ENCODE measurements at regions not wholly inside any gene's neighbourhood (a gene's known extent, or its start where the extent isn't known, plus 50 kb on each side); places are given as distances from the start of the nearest gene placed in this dataset.
"Not testable (repeated sequence)": the region's sequence is repeated elsewhere in the genome, so short reads cannot be mapped to it uniquely, and the experiment has no call there.

DNA sequence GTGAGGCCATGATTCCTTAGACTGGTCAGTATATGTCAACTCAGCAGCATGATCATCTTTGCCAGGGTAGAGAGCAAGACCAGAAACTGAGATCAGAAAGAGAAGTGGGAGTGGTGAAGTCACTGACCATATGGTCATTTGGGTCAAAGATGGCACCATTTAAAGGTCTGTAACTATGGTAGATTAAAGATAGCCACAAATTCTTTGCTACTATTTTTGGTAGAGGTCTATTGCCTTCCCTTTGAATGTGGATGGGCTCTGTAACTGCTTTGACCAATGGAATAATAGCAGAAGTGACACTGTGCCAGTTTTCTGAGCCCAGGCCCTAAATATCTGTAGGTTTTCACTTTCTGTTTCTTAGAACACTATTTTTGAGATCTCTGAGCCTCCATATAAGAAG is 117.6 kb downstream of the PCSK1 start:
- no peaks in the 10 kb centered on the region for H3K9me1 ChIP-seq (replicated peaks; ENCODE audit: control insufficient read depth, extremely low read depth, insufficient read depth, low read length)
- H3K36me3 ChIP-seq (ENCODE audit: control insufficient read depth in 2 of 2, extremely low read depth in 1 of 2, insufficient read depth in 2 of 2, low read length in 2 of 2): no peaks in the 10 kb centered on the region
- TF ChIP-seq FOS (IDR thresholded peaks at IDR 0.05; ENCODE audit: borderline replicate concordance, insufficient read depth, low read length) (no peak), EZH2 (IDR thresholded peaks at IDR 0.05; ENCODE audit: borderline replicate concordance, low read depth, low read length, severe bottlenecking) (no peak), GATA2 (IDR thresholded peaks at IDR 0.05; ENCODE audit: insufficient read depth, insufficient read length, low read depth, low read length) (no peak)
- TF ChIP-seq, protein P1, sequence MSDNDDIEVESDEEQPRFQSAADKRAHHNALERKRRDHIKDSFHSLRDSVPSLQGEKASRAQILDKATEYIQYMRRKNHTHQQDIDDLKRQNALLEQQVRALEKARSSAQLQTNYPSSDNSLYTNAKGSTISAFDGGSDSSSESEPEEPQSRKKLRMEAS (IDR thresholded peaks at IDR 0.05; ENCODE audit: insufficient read depth, insufficient read length): no peak
- no peaks in the 10 kb centered on the region for H3K27me3 ChIP-seq (ENCODE audit: control insufficient read depth in 2 of 2, insufficient read depth in 2 of 2, low read length in 2 of 2)
- CTCF ChIA-PET: no interaction called here
- no peaks in the 10 kb centered on the region for H3K9me3 ChIP-seq (replicated peaks; ENCODE audit: control insufficient read depth, insufficient read depth, low read length)
- no peak overlapping the region for H2AFZ ChIP-seq (ENCODE audit: low read depth, low read length)
- H3K79me2 ChIP-seq (ENCODE audit: control insufficient read depth, insufficient read depth, low read length): no peaks in the 10 kb centered on the region
- POLR2A ChIA-PET: no interaction called here
- dilution Hi-C loops (cut with MboI; ENCODE audit: extremely low pct_ligation_motif_present, low sequenced_read_pairs) (no loop called here), intact Hi-C loops (cut with micrococcal nuclease) (no loop called here)
- H3K4me1 ChIP-seq (ENCODE audit: control insufficient read depth, extremely low read depth, insufficient read depth, low read length): no peaks in the 10 kb centered on the region
- FAIRE-seq (no peak), DNase-seq (ENCODE audit: low read depth, low spot score) (no peak)
- H3K9ac ChIP-seq (replicated peaks; ENCODE audit: extremely low read depth, insufficient read depth, low read length): no peak overlapping the region
- BruUV-seq (replicated peaks): no TSS peak
- H4K20me1 ChIP-seq (replicated peaks; ENCODE audit: control insufficient read depth, extremely low read depth, insufficient read depth, low read length): no peaks in the 10 kb centered on the region
- no peak overlapping the region for H3K4me3 ChIP-seq (replicated peaks in 1 of 3; ENCODE audit: insufficient read depth in 1 of 3, low read depth in 1 of 3, low read length in 3 of 3)
- no peak overlapping the region for H3K27ac ChIP-seq (ENCODE audit: insufficient read depth, low read depth, low read length)
- H3K4me2 ChIP-seq (ENCODE audit: insufficient read depth, low read length): no peak overlapping the region

DNA sequence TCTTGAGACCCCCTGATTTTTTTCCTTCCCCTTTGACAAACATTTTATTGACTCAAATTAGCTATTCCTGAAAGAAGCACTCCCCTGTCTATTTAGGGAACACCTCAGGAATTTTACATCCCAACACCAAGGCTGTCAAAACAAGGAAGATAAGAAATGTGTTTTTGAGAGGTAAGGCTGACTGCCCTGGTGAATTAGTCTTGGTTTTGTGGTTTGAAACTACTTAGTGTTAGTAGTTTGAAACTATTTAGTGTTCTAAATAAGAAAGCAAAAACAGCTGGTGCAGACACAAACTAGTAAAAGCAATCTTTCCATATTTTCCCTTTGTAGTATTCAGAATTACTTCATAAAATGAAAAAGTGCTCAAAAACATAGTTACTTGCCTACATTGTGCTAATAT is 120.7 kb downstream of the PCSK1 start:
- H3K9me3 ChIP-seq (replicated peaks; ENCODE audit: control insufficient read depth, insufficient read depth, low read length): no peaks in the 10 kb centered on the region
- DNase-seq (ENCODE audit: low read depth, low spot score): no peak
- no peaks in the 10 kb centered on the region for H3K9me1 ChIP-seq (replicated peaks; ENCODE audit: control insufficient read depth, extremely low read depth, insufficient read depth, low read length)
- no peaks in the 10 kb centered on the region for H3K79me2 ChIP-seq (ENCODE audit: control insufficient read depth, insufficient read depth, low read length)
- TF ChIP-seq MYC (IDR thresholded peaks at IDR 0.05; ENCODE audit: low read depth, low read length): no peak
- TF ChIP-seq, protein P2, sequence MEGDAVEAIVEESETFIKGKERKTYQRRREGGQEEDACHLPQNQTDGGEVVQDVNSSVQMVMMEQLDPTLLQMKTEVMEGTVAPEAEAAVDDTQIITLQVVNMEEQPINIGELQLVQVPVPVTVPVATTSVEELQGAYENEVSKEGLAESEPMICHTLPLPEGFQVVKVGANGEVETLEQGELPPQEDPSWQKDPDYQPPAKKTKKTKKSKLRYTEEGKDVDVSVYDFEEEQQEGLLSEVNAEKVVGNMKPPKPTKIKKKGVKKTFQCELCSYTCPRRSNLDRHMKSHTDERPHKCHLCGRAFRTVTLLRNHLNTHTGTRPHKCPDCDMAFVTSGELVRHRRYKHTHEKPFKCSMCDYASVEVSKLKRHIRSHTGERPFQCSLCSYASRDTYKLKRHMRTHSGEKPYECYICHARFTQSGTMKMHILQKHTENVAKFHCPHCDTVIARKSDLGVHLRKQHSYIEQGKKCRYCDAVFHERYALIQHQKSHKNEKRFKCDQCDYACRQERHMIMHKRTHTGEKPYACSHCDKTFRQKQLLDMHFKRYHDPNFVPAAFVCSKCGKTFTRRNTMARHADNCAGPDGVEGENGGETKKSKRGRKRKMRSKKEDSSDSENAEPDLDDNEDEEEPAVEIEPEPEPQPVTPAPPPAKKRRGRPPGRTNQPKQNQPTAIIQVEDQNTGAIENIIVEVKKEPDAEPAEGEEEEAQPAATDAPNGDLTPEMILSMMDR (IDR thresholded peaks at IDR 0.05; ENCODE audit: extremely low read depth in 1 of 2, insufficient read depth in 1 of 2, low read depth in 1 of 2, low read length in 2 of 2): no peak
- no peak for TF ChIP-seq FOS (IDR thresholded peaks at IDR 0.05; ENCODE audit: borderline replicate concordance, insufficient read depth, low read length)
- TF ChIP-seq POLR2AphosphoS5 (IDR thresholded peaks at IDR 0.05; ENCODE audit: insufficient read depth, low read depth, low read length): no peak
- TF ChIP-seq EZH2 (IDR thresholded peaks at IDR 0.05; ENCODE audit: borderline replicate concordance, low read depth, low read length, severe bottlenecking): no peak
- no peak for TF ChIP-seq POLR2A (IDR thresholded peaks at IDR 0.05; ENCODE audit: low read depth, low read length)
- no peak for TF ChIP-seq JUN (IDR thresholded peaks at IDR 0.05; ENCODE audit: borderline replicate concordance, insufficient read depth, insufficient read length, low read depth)
- H3K27me3 ChIP-seq (ENCODE audit: control insufficient read depth in 2 of 2, insufficient read depth in 2 of 2, low read length in 2 of 2): no peaks in the 10 kb centered on the region
- intact Hi-C loops (cut with micrococcal nuclease): no loop called here
- H3K36me3 ChIP-seq (ENCODE audit: control insufficient read depth in 2 of 2, extremely low read depth in 1 of 2, insufficient read depth in 2 of 2, low read length in 2 of 2): no peaks in the 10 kb centered on the region
- ChIA-PET POLR2A (no interaction called here), CTCF (no interaction called here)
- H3K4me3 ChIP-seq (replicated peaks in 1 of 3; ENCODE audit: insufficient read depth in 1 of 3, low read depth in 1 of 3, low read length in 3 of 3): no peak overlapping the region
- H3K27ac ChIP-seq (ENCODE audit: insufficient read depth, low read depth, low read length): no peak overlapping the region
- FAIRE-seq: no peak
- no TSS peak for BruUV-seq (replicated peaks)
- H4K20me1 ChIP-seq (replicated peaks; ENCODE audit: control insufficient read depth, extremely low read depth, insufficient read depth, low read length): no peaks in the 10 kb centered on the region
- H2AFZ ChIP-seq (ENCODE audit: low read depth, low read length): no peak overlapping the region
- H3K4me1 ChIP-seq (ENCODE audit: control insufficient read depth, extremely low read depth, insufficient read depth, low read length): no peaks in the 10 kb centered on the region
- H3K9ac ChIP-seq (replicated peaks; ENCODE audit: extremely low read depth, insufficient read depth, low read length): no peak overlapping the region
- dilution Hi-C loops (cut with MboI; ENCODE audit: extremely low pct_ligation_motif_present, low sequenced_read_pairs): no loop called here
- no peak overlapping the region for H3K4me2 ChIP-seq (ENCODE audit: insufficient read depth, low read length)

DNA sequence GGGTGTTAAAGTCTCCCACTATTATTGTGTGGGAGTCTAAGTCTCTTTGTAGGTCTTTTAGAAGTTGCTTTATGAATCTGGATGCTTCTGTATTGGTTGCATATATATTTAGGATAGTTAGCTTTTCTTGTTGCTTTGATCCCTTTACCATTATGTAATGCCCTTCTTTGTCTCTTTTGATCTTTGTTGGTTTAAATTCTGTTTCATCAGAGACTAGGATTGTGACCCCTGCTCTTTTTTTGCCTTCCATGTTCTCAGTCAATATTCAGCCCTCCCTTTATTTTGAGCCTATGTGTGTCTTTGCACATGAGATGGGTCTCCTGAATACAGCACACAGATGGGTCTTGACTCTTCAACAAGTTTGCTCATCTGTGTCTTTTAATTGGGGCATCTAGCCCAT is 126.0 kb downstream of the PCSK1 start:
- H3K4me1 ChIP-seq (ENCODE audit: control insufficient read depth, extremely low read depth, insufficient read depth, low read length); H3K9ac ChIP-seq (replicated peaks; ENCODE audit: extremely low read depth, insufficient read depth, low read length); H3K36me3 ChIP-seq (ENCODE audit: control insufficient read depth in 2 of 2, extremely low read depth in 1 of 2, insufficient read depth in 2 of 2, low read length in 2 of 2); H2AFZ ChIP-seq (ENCODE audit: low read depth, low read length); POLR2A ChIA-PET; H3K4me3 ChIP-seq (replicated peaks in 1 of 3; ENCODE audit: insufficient read depth in 1 of 3, low read depth in 1 of 3, low read length in 3 of 3); FAIRE-seq; H3K9me3 ChIP-seq (replicated peaks; ENCODE audit: control insufficient read depth, insufficient read depth, low read length); DNase-seq (ENCODE audit: low read depth, low spot score); H3K9me1 ChIP-seq (replicated peaks; ENCODE audit: control insufficient read depth, extremely low read depth, insufficient read depth, low read length); dilution Hi-C loops (cut with MboI; ENCODE audit: extremely low pct_ligation_motif_present, low sequenced_read_pairs); CTCF ChIA-PET; H3K79me2 ChIP-seq (ENCODE audit: control insufficient read depth, insufficient read depth, low read length); H4K20me1 ChIP-seq (replicated peaks; ENCODE audit: control insufficient read depth, extremely low read depth, insufficient read depth, low read length); BruUV-seq (replicated peaks); H3K27ac ChIP-seq (ENCODE audit: insufficient read depth, low read depth, low read length); intact Hi-C loops (cut with micrococcal nuclease); H3K4me2 ChIP-seq (ENCODE audit: insufficient read depth, low read length); H3K27me3 ChIP-seq (ENCODE audit: control insufficient read depth in 2 of 2, insufficient read depth in 2 of 2, low read length in 2 of 2): not testable (repeated sequence)
